ENCODE measurements at regions not wholly inside any gene's neighbourhood (a gene's known extent, or its start where the extent isn't known, plus 50 kb on each side); places are given as distances from the start of the nearest gene placed in this dataset.

DNA sequence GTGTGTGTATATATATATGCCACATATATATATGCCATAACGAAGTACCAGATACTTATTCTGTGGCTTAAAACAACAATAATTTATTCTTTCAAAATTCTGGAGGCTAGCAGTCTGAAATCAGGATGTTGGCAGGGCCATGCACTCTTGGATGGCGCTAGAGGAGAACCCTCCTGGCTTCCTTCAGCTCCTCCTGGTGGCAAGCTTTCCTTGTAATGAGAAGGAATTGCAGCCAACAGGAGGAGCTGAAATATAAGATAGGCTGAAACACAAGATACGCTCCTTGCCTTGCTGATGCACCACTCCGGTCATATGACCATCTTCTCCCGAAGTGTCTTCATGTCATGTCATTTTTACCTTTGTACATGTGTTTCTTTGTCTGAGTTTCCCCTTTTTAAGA is 368.1 kb upstream of the CTNND2 start:
- Mint-ChIP-seq H3K27me3 (ENCODE audit: insufficient read depth, unreplicated experiment) (no peaks in the 10 kb centered on the region), H3K27ac (ENCODE audit: low read depth, unreplicated experiment) (no peak overlapping the region), H3K36me3 (ENCODE audit: insufficient read depth, unreplicated experiment) (no peaks in the 10 kb centered on the region), H3K4me3 (ENCODE audit: unreplicated experiment) (no peak overlapping the region), H3K9me3 (ENCODE audit: unreplicated experiment) (no peaks in the 10 kb centered on the region), H3K4me1 (ENCODE audit: insufficient read depth, unreplicated experiment) (no peaks in the 10 kb centered on the region)
- CTCF ChIA-PET = no interaction called here
- POLR2A ChIA-PET = no interaction called here
- intact Hi-C loops (cut with micrococcal nuclease) = no loop called here
- TF ChIP-seq, protein P1, sequence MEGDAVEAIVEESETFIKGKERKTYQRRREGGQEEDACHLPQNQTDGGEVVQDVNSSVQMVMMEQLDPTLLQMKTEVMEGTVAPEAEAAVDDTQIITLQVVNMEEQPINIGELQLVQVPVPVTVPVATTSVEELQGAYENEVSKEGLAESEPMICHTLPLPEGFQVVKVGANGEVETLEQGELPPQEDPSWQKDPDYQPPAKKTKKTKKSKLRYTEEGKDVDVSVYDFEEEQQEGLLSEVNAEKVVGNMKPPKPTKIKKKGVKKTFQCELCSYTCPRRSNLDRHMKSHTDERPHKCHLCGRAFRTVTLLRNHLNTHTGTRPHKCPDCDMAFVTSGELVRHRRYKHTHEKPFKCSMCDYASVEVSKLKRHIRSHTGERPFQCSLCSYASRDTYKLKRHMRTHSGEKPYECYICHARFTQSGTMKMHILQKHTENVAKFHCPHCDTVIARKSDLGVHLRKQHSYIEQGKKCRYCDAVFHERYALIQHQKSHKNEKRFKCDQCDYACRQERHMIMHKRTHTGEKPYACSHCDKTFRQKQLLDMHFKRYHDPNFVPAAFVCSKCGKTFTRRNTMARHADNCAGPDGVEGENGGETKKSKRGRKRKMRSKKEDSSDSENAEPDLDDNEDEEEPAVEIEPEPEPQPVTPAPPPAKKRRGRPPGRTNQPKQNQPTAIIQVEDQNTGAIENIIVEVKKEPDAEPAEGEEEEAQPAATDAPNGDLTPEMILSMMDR (IDR thresholded peaks at IDR 0.05; ENCODE audit: unreplicated experiment) = no peak
- DNase-seq (ENCODE audit: unreplicated experiment) = peak; percentile 11
- no TSS peak for BruUV-seq (replicated peaks)

DNA sequence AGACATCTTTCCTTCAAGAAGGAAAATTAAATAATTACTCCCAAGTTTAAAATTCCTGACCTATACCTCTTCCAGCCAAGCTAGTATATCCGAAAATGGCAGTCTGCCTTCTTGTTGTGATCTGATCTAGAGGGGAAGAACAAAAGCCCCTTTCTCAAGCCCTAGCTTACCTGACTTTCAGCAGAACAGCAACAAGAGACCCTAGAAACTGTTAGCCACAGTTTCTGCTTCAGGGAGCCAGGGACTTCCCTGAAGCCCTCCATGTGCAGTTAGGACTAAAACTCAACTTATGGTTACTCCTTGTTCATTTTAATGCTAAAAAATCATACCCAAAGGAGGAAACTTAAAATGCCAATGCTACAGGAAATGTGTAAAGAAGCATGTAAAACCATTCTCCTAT is 366.7 kb upstream of the CTNND2 start:
- DNase-seq (ENCODE audit: unreplicated experiment) = no peak
- Mint-ChIP-seq H3K27ac (ENCODE audit: low read depth, unreplicated experiment) (no peak overlapping the region), H3K4me3 (ENCODE audit: unreplicated experiment) (no peak overlapping the region), H3K9me3 (ENCODE audit: unreplicated experiment) (no peaks in the 10 kb centered on the region), H3K27me3 (ENCODE audit: insufficient read depth, unreplicated experiment) (no peaks in the 10 kb centered on the region), H3K36me3 (ENCODE audit: insufficient read depth, unreplicated experiment) (no peaks in the 10 kb centered on the region), H3K4me1 (ENCODE audit: insufficient read depth, unreplicated experiment) (no peaks in the 10 kb centered on the region)
- TF ChIP-seq, protein P1 (IDR thresholded peaks at IDR 0.05; ENCODE audit: unreplicated experiment) = no peak
- no TSS peak for BruUV-seq (replicated peaks)
- intact Hi-C loops (cut with micrococcal nuclease) = no loop called here
- ChIA-PET POLR2A (no interaction called here), CTCF (no interaction called here)

DNA sequence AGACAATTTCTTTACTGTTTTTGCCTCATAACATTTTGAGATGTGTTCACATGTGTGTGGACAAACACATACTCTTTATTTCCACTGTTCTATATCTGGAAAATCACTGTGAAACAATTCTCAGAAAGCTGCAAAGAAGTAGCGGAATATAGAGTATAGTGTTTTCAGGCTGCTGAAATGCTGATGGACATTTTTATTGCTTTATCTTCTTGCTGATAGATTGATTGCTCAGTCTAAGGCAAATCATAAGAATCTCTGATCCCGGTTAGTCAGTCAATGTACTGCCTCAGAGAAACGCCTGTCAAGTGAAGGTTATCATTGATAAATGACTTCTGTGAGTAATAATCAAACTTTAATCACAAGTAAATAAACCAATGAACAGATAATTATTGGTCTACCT is 364.9 kb upstream of the CTNND2 start:
- no peaks in the 10 kb centered on the region for H3K4me1 Mint-ChIP-seq (ENCODE audit: insufficient read depth, unreplicated experiment)
- H3K27ac Mint-ChIP-seq (ENCODE audit: low read depth, unreplicated experiment) = no peak overlapping the region
- H3K4me3 Mint-ChIP-seq (ENCODE audit: unreplicated experiment) = no peak overlapping the region
- BruUV-seq (replicated peaks) = no TSS peak
- H3K27me3 Mint-ChIP-seq (ENCODE audit: insufficient read depth, unreplicated experiment) = no peaks in the 10 kb centered on the region
- ChIA-PET POLR2A (no interaction called here), CTCF (no interaction called here)
- H3K36me3 Mint-ChIP-seq (ENCODE audit: insufficient read depth, unreplicated experiment) = no peaks in the 10 kb centered on the region
- TF ChIP-seq, protein P1 (IDR thresholded peaks at IDR 0.05; ENCODE audit: unreplicated experiment) = no peak
- intact Hi-C loops (cut with micrococcal nuclease) = no loop called here
- DNase-seq (ENCODE audit: unreplicated experiment) = no peak
- H3K9me3 Mint-ChIP-seq (ENCODE audit: unreplicated experiment) = no peaks in the 10 kb centered on the region

DNA sequence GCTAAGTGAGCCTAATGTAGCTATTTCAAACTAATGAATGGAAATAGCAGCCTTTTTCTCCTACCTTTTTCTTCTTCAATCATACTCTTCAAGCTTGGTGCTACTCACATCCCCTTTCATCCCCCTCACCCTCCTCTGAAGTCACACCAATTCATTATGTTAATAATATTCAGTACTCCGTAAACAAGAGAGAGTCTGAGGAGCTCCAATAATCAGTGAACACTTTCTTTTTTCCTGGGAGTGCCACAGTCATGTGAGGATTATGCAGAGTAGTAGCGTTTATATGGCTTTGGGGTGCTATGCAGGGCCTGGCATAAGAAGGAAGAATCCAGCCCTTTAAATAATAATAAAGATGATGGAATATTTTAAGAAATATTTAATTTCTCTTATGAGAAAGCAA is 354.3 kb upstream of the CTNND2 start:
- Mint-ChIP-seq H3K27me3 (ENCODE audit: insufficient read depth, unreplicated experiment) (no peaks in the 10 kb centered on the region), H3K27ac (ENCODE audit: low read depth, unreplicated experiment) (no peak overlapping the region), H3K9me3 (ENCODE audit: unreplicated experiment) (peaks cover 6% of the 10 kb centered on the region), H3K4me3 (ENCODE audit: unreplicated experiment) (no peak overlapping the region), H3K4me1 (ENCODE audit: insufficient read depth, unreplicated experiment) (no peaks in the 10 kb centered on the region), H3K36me3 (ENCODE audit: insufficient read depth, unreplicated experiment) (no peaks in the 10 kb centered on the region)
- no TSS peak for BruUV-seq (replicated peaks)
- DNase-seq (ENCODE audit: unreplicated experiment) = no peak
- CTCF ChIA-PET = no interaction called here
- TF ChIP-seq, protein P1 (IDR thresholded peaks at IDR 0.05; ENCODE audit: unreplicated experiment) = no peak
- intact Hi-C loops (cut with micrococcal nuclease) = no loop called here
- POLR2A ChIA-PET = no interaction called here

All from MCF 10A (cell line).